DND-41 (cell line): ENCODE measurements at regions not wholly inside any gene's neighbourhood (a gene's known extent, or its start where the extent isn't known, plus 50 kb on each side); places are given as distances from the start of the nearest gene placed in this dataset.
A peak's percentile ranks its signal among the peaks of the same experiment; 100 is the strongest.

Experiments used
- EZH2 ChIP-seq: IDR thresholded peaks from 3 replicates; pipeline ENCODE4 v1.6.1; 2012; ENCODE audit warnings: borderline replicate concordance, low read depth, mild to moderate bottlenecking, moderate library complexity, low read length, inconsistent platforms; ENCODE audit not compliant: severe bottlenecking
- TF ChIP-seq, protein P1 (sequence below): IDR thresholded peaks from 2 replicates; pipeline ENCODE4 v1.5.1; 2012; ENCODE audit warnings: borderline replicate concordance, low read length, moderate library complexity, mild to moderate bottlenecking; ENCODE audit not compliant: poor library complexity, severe bottlenecking; ENCODE audit errors: extremely low read depth

DNA sequence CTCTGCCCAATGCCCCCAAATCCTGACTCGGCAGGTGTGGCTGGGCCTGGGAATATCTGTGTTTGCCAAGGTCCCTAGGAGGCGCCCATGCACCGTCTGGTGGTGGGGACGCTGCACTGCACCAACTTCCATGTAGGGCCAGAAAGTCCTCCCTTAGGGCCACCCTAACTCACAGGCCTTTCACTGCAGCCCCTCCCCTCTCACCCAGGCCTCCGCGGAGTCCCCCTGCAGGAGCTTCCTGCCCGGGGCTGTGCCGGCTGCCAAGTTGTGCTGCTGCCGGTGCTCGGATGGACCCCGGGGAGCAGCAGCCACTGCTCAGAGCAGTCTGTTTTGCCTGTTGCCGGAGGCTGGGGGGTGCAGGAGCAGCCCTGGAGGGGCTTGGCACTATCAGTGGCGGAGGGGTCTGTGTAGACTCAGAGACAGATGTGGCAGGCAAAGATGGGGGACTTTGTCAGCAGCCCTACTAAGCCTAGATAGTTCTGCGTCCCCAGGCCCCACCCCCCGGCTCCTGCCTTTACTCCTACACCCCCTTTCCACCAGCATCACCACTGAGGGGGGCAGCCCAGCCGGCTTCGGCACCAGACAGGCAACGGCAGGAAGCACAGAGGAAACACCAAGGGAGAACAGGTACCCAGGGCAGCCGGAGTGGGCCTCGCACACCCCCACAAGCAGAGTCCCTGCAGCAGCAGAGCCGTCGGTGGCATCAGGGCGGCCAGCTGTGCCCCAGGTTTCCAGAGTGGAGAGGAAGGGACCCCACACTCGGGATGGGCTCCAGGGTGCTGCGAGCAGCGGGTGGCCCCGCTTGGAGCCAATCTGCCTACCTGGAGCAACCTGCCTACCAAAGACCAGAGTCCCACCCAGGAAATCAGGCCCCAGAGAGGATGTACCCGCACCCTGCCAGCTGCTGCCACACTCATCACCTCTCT is 124.3 kb downstream of the TRIM29 start:
- no peak for TF ChIP-seq EZH2
- TF ChIP-seq, protein P1, sequence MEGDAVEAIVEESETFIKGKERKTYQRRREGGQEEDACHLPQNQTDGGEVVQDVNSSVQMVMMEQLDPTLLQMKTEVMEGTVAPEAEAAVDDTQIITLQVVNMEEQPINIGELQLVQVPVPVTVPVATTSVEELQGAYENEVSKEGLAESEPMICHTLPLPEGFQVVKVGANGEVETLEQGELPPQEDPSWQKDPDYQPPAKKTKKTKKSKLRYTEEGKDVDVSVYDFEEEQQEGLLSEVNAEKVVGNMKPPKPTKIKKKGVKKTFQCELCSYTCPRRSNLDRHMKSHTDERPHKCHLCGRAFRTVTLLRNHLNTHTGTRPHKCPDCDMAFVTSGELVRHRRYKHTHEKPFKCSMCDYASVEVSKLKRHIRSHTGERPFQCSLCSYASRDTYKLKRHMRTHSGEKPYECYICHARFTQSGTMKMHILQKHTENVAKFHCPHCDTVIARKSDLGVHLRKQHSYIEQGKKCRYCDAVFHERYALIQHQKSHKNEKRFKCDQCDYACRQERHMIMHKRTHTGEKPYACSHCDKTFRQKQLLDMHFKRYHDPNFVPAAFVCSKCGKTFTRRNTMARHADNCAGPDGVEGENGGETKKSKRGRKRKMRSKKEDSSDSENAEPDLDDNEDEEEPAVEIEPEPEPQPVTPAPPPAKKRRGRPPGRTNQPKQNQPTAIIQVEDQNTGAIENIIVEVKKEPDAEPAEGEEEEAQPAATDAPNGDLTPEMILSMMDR = peak; percentile 49
